ENCODE measurements at regions not wholly inside any gene's neighbourhood (a gene's known extent, or its start where the extent isn't known, plus 50 kb on each side); places are given as distances from the start of the nearest gene placed in this dataset.

DNA sequence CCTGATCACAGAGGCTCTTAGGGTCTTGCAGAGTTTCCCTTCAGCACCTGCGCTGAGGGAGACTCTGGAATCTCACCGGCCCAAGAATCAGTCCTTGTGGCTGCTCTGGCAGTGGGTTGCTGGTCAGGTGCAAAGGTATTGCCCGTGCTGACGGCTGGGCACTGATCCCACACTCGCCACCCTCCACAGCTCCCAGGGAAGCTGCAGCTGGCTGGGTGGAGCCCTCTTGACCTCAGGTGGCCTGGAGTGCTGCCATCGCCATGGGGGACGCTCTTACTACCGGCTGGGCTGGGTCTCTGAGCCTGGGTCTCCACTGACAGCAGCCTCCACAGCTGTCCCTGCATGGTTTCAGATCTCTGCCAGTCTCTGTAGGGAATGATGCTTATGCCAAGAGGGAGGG is 52.6 kb upstream of the EPHB3 start:
- Histone ChIP-seq H3K36me3 (no peaks in the 10 kb centered on the region), H3K9me3 (no peaks in the 10 kb centered on the region), H3K4me3 (ENCODE audit: low read depth in 1 of 2, low read length in 1 of 2) (no peak overlapping the region), H3K27me3 (peaks cover 57% of the 10 kb centered on the region), H3K4me1 (ENCODE audit: control insufficient read depth in 1 of 2, insufficient read depth in 1 of 2, low read depth in 1 of 2, low read length in 1 of 2) (peaks cover 9 to 10% of the 10 kb centered on the region in 2 experiments), H3K27ac (no peak overlapping the region)
- TF ChIP-seq CTCF (IDR thresholded peaks at IDR 0.05) = no peak

DNA sequence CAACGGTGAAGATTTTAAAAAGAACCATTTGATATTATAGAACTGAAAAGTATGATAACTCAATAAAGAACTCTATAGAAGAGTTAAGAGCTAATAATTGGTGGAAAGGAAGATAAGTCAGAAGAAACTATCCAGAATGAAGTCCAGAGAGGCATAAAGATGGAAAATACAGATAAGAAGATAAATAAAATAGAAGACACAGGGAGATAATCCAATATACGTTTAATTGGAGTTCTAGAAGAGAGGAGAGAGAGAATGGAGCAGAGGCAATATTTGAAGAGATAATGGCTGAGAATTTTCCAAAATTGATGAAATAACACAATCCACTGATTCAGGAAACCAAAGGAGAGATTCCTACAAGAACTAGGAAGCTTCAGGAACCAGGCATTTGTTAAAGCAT is 49.8 kb upstream of the EPHB3 start:
- TF ChIP-seq CTCF (IDR thresholded peaks at IDR 0.05) = no peak
- H3K27me3 ChIP-seq = peaks cover 49% of the 10 kb centered on the region
- H3K27ac ChIP-seq = no peak overlapping the region

More for the DNA sequence above, 49.8 kb upstream of the EPHB3 start:
- Histone ChIP-seq H3K4me3 (ENCODE audit: low read depth in 1 of 2, low read length in 1 of 2) (no peak overlapping the region), H3K9me3 (no peaks in the 10 kb centered on the region), H3K4me1 (ENCODE audit: control insufficient read depth in 1 of 2, insufficient read depth in 1 of 2, low read depth in 1 of 2, low read length in 1 of 2) (peaks cover 15 to 16% of the 10 kb centered on the region in 2 experiments), H3K36me3 (no peaks in the 10 kb centered on the region)

Data from neutrophil (primary cell).